PC-3 (cell line): ENCODE measurements at regions not wholly inside any gene's neighbourhood (a gene's known extent, or its start where the extent isn't known, plus 50 kb on each side); places are given as distances from the start of the nearest gene placed in this dataset.

Experiments used
- CTCF ChIP-seq: fragments of 300-600 bp; sonication (generic); conservative IDR thresholded peaks from 2 replicates; pipeline ENCODE4 v1.5.1; 2017; ENCODE audit warnings: antibody characterized with exemption, low read depth, mild to moderate bottlenecking, low read length
- EZH2 ChIP-seq: fragments of 300-600 bp; sonication (generic); IDR thresholded peaks from one replicate; pipeline ENCODE4 v1.6.1; 2017; ENCODE audit warnings: antibody characterized with exemption, mild to moderate bottlenecking, low read length; ENCODE audit not compliant: unreplicated experiment
- EZH2phosphoT487 ChIP-seq: fragments of 300-600 bp; sonication (generic); IDR thresholded peaks from 2 replicates; pipeline ENCODE4 v1.6.1; 2018; ENCODE audit warnings: mild to moderate bottlenecking, antibody characterized with exemption, low read length, borderline replicate concordance

- TF ChIP-seq CTCF (peak; percentile 62), EZH2 (no peak), EZH2phosphoT487 (no peak)
Measured at GRCh38 chr3:23712656-23713559, 92.8 kb upstream of the UBE2E1 start.
